Right lobe of liver (tissue), 6 donors: ENCODE measurements at regions not wholly inside any gene's neighbourhood (a gene's known extent, or its start where the extent isn't known, plus 50 kb on each side); places are given as distances from the start of the nearest gene placed in this dataset.

ENCODE experiments used
- ATAC-seq, 4 donors: fragments of 200-7000 bp; cut with Tn5 transposase; one replicate each; pipeline ENCODE4 v1.9.1; 2020; ENCODE audit warnings: mild to moderate bottlenecking in 4 of 4, moderate library complexity in 4 of 4
- DNase-seq, 3 donors: peaks; one replicate each; pipeline ENCODE4 v3.0.0-alpha.2; 2020
- H3K27ac ChIP-seq, 3 donors: fragments of 200-600 bp; one replicate each; pipeline ENCODE4 v1.8.0; 2022
- H3K27me3 ChIP-seq, 2 donors: fragments of 200-600 bp; one replicate each; pipeline ENCODE4 v1.8.0; 2022
- H3K36me3 ChIP-seq, 4 donors: fragments of 200-600 bp; sonication (generic) in 1 of 4; one replicate each; pipeline versions ENCODE4 v1.5.1 to v1.8.0; 2017 to 2022; ENCODE audit warnings: control low read depth in 1 of 4
- H3K4me1 ChIP-seq, 4 donors: fragments of 200-600 bp; sonication (generic) in 1 of 4; one replicate each; pipeline versions ENCODE4 v1.5.1 to v1.8.0; 2017 to 2022; ENCODE audit warnings: control low read depth in 1 of 4
- H3K4me3 ChIP-seq, 3 donors: fragments of 200-600 bp; one replicate each; pipeline ENCODE4 v1.8.0; 2022
- H3K9me3 ChIP-seq, 4 donors: fragments of 200-600 bp; sonication (generic) in 1 of 4; one replicate each; pipeline versions ENCODE4 v1.5.1 to v1.8.0; 2017 to 2022; ENCODE audit warnings: control low read depth in 1 of 4
- POLR2A ChIP-seq: fragments of 450-650 bp; IDR thresholded peaks from one replicate; pipeline ENCODE4 v1.6.1; 2017; ENCODE audit warnings: antibody characterized with exemption, mild to moderate bottlenecking
- WGBS: methylation state at CpG from one replicate; pipeline ENCODE4 v1.1.6; 2018; ENCODE audit warnings: low coverage, low lambda C conversion rate; ENCODE audit not compliant: insufficient coverage; ENCODE audit errors: missing lambda C conversion rate; 5-methylcytosine and 5-hydroxymethylcytosine counted together
- intact Hi-C, 2 donors: fragments of 100-400 bp; cut with DNase I; formaldehyde crosslinking; loops; one replicate each; pipeline versions ENCODE4 v1.11.2 to v1.14.1; 2022
- TF ChIP-seq, protein P1 (sequence below), 4 donors: fragments of 200-600 bp in 3 of 4; fragments of 450-650 bp in 1 of 4; IDR thresholded peaks; one replicate each; pipeline versions ENCODE4 v1.5.1 to v1.8.0; 2016 to 2022; ENCODE audit warnings: antibody characterized with exemption in 4 of 4, mild to moderate bottlenecking in 2 of 4
- donor health status: DM: no; HTN: yes; CAD: no.
- donor health status: DM: no; HTN: no; CAD: no.
- donor health status: DM: no; HTN: no; CAD: no.
- donor health status: DM: no; HTN: yes; CAD: no.
- donor health status: DM: no; HTN: yes; CAD: no.

DNA sequence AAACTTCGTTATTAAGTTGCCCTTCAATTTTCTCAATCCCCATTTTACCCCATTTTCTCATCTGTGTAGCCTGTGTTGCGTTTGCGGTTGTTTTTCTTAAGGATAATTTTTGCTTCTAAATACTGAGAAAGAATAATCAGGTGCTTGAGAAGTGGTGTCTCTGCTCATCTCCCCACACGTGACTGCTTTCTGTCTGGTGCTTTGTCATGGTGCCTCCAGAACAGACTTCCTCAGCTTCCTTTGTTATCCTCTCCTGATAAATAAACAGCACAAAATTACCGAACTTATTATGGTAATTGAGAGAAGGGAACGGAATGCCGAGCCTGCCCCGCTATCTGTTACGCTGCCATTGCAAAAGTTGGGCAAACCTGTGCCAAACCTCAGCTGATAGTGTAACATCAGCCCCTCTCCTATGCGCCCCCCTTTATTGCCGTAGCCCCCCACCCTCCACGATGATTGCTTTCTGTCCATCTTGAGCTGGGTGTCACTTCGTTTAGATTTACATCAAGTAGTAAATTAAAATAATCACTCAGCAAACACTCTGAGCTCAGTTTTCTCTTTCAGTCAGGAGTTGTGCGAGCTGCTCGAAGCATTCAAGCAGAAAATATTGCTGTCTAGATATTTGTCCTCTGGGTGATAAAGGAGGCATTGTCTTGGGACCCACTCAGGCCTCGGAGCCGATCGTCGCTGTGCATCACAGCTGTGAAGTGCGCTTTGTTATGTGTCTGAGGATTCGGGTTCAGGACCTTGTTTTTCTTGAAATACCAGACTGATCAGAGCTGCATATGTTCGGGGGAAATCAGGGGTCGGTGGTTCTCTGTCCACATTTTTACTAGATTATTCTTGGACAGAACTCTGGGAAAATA lies 1008.5 kb upstream of the FANCL start:
- 63% methylated on average over 23 of the region's 23 CpGs for whole genome bisulfite sequencing
- H3K4me1 ChIP-seq, result no peaks in the 10 kb centered on the region
- H3K4me3 ChIP-seq, result no peak overlapping the region
- no peak overlapping the region for H3K27ac ChIP-seq
- H3K36me3 ChIP-seq, result no peaks in the 10 kb centered on the region
- no peak for TF ChIP-seq POLR2A
- TF ChIP-seq, protein P1, sequence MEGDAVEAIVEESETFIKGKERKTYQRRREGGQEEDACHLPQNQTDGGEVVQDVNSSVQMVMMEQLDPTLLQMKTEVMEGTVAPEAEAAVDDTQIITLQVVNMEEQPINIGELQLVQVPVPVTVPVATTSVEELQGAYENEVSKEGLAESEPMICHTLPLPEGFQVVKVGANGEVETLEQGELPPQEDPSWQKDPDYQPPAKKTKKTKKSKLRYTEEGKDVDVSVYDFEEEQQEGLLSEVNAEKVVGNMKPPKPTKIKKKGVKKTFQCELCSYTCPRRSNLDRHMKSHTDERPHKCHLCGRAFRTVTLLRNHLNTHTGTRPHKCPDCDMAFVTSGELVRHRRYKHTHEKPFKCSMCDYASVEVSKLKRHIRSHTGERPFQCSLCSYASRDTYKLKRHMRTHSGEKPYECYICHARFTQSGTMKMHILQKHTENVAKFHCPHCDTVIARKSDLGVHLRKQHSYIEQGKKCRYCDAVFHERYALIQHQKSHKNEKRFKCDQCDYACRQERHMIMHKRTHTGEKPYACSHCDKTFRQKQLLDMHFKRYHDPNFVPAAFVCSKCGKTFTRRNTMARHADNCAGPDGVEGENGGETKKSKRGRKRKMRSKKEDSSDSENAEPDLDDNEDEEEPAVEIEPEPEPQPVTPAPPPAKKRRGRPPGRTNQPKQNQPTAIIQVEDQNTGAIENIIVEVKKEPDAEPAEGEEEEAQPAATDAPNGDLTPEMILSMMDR (IDR thresholded peaks at IDR 0.05), result no peak
- H3K27me3 ChIP-seq, result no peaks in the 10 kb centered on the region
- DNase-seq, result no peak
- intact Hi-C loops, result no loop called here
- no peak for ATAC-seq
- no peaks in the 10 kb centered on the region for H3K9me3 ChIP-seq

DNA sequence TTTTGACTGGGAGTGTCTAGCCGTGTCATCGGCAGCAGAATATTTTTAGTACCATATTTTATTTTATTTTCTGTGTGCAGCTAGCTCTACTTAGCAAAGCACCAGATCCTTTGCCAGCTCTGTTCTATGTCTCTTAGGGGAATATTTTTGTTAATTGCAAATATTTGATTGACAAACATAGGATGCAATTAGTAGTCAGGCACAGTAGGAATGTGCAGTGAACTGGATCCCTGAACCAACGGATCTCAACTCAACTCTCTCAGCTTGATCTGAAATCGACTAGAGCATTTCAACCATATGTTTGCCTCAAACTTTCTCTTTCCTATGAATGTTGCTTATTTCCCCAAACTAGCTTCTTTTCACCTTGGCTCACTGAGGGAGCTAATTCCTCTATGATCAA lies 998.0 kb upstream of the FANCL start:
- no peak for DNase-seq
- no peak for ATAC-seq
- no peaks in the 10 kb centered on the region for H3K9me3 ChIP-seq
- no peak overlapping the region for H3K27ac ChIP-seq
- no peak overlapping the region for H3K4me3 ChIP-seq
- H3K36me3 ChIP-seq, result no peaks in the 10 kb centered on the region
- no peaks in the 10 kb centered on the region for H3K27me3 ChIP-seq
- H3K4me1 ChIP-seq, result peaks cover 0 to 8% (median 0%) of the 10 kb centered on the region in 4 donors
- TF ChIP-seq, protein P1 (IDR thresholded peaks at IDR 0.05), result no peak
- TF ChIP-seq POLR2A, result no peak
- intact Hi-C loops, result no loop called here
- 33% methylated on average over 4 of the region's 4 CpGs for WGBS

DNA sequence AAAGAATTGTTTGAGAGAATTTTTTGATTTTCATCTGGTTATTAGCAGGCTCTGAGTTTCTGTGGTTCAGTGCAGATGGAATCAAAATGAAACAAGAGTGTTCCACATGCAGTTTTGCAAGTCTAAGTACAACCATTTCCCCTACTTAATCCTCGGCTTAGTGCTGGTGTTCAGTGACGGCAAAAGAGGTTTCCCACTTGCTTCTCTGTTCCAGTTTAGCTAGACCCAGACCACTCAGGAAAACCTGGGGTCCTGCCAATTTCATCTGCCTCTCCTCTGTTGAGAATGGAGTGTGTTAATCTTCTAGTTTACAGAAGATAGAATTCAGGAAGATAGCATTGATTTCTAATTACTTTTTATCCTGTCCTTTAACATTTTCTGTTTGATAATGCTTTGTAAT lies 996.2 kb upstream of the FANCL start:
- no peak overlapping the region for H3K27ac ChIP-seq
- no peaks in the 10 kb centered on the region for H3K27me3 ChIP-seq
- H3K4me1 ChIP-seq, result peaks cover 0 to 8% (median 0%) of the 10 kb centered on the region in 4 donors
- no peak for DNase-seq
- no peaks in the 10 kb centered on the region for H3K9me3 ChIP-seq
- TF ChIP-seq, protein P1 (IDR thresholded peaks at IDR 0.05), result no peak
- no peak for TF ChIP-seq POLR2A
- H3K4me3 ChIP-seq, result no peak overlapping the region
- intact Hi-C loops, result no loop called here
- WGBS, result 30% methylated on average over 2 of the region's 2 CpGs
- ATAC-seq, result no peak
- H3K36me3 ChIP-seq, result no peaks in the 10 kb centered on the region

DNA sequence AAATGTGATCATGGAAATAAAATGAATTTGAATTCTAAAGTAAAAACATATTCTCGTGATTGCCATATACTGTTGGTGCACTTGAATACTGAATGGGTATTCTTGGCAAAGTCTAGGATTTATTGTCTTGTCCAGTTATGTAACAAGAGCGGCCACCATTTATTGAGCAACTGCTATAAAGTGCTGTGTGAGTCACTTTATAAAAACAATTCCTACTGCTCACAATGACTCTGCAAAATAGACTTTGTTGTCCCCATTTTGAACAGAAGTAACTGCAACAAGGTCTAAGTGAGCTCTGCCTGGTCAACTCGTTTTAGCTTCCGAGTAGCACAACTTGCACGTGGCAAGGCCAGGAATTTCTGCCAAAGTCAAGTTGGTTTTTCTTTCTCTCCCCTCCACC lies 995.6 kb upstream of the FANCL start:
- intact Hi-C loops, result no loop called here
- peaks cover 0 to 8% (median 0%) of the 10 kb centered on the region in 4 donors for H3K4me1 ChIP-seq
- H3K27me3 ChIP-seq, result no peaks in the 10 kb centered on the region
- H3K4me3 ChIP-seq, result no peak overlapping the region
- ATAC-seq (no peak), DNase-seq (no peak)
- H3K9me3 ChIP-seq, result no peaks in the 10 kb centered on the region
- TF ChIP-seq, protein P1 (IDR thresholded peaks at IDR 0.05), result no peak
- no peak for TF ChIP-seq POLR2A
- no peak overlapping the region for H3K27ac ChIP-seq
- no peaks in the 10 kb centered on the region for H3K36me3 ChIP-seq
- WGBS, result 72% methylated on average over 5 of the region's 5 CpGs
